HuH-7.5 (cell line): ENCODE measurements at regions not wholly inside any gene's neighbourhood (a gene's known extent, or its start where the extent isn't known, plus 50 kb on each side); places are given as distances from the start of the nearest gene placed in this dataset.

Experiments used
- DNase-seq: peaks from one replicate; pipeline ENCODE4 v3.0.0; 2011; ENCODE audit warnings: low spot score

DNA sequence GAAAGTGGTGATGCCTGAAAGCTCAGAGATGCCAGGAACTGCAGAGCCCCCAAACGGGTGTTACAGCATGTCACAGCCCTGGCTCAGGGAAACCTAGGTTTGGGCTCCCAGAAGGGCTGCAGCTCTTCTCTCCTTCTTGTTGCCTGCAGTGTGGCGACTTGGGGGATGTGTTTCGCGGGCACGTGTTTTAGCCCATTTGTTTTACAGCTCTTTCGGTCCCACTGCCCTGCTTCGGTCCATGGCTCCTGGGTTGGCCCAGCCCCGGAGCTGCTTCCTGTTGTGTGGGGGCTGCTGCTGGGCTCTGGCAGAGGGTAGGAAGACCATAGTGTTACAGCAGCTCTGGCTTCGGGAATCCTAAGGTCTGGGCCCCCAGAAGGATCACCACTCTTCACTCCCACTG lies 222.9 kb upstream of the RIOK2 start:
- no peak for DNase-seq

DNA sequence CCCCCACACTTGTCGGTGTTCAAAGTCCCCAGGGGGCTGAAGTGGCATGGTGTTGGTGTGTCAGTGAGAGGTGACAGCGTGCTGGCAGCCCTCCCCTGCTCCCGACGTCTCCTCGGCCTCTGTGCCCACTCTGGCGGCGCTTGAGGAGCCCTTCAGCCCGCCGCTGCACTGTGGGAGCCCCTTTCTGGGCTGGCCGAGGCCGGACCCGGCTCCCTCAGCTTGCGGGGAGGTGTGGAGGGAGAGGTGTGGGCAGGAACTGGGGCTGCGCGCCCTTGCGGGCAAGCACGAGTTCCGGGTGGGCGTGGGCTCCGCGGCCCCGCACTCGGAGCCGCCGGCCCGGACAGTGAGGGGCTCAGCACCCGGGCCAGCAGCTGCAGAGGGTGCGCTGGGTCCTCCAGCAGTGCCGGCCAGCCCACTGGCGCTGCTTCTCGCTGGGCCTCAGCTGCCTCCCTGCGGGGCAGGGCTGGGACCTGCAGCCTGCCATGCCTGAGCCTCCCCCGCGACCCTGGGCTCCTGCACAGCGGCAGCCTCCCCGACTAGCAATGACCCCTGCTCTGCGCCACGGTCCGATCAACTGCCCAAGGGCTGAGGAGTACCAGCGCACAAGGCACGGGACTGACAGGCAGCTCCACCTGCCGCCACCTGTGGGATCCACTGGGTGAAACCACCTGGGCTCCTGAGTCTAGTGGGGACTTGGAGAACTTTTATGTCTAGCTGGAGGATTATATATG lies 224.1 kb upstream of the RIOK2 start:
- no peak for DNase-seq

DNA sequence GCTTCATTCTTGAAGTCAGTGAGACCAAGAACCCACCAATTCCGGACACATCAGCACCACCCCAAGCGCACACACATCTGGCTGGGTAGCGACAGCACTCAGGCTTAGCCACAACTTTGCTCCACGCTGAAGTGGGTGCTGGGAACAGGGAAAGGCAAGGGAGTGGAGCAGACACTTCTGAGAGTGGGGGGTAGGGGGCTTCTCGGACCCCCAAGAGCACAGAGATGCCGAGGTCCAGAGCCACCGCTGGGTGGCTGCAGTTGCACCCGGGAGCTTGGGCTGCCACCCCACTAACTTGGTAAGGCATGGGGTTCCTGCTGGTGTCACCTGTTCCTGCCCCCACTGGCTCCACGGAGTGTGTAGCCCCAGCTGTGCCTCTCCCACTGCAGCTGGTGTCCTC lies 225.3 kb upstream of the RIOK2 start:
- no peak for DNase-seq

DNA sequence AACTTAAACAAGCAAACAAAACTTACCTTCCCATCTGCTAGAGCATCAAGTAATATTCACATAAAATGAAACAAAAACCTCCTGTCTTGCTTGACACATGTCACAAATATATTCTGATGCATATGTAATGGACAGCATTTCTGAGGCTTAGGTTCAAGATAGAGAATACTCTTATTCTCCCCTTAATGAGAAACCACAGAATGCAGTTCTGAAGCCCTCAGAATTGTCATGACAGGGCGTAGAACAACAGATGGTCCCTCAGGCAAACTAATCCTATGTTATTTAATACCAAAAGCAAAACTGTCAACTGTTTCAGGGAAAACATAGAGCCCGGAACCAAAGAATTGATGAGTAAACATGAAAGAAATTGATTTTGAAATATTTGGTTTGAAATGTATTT lies 229.9 kb upstream of the RIOK2 start:
- no peak for DNase-seq

DNA sequence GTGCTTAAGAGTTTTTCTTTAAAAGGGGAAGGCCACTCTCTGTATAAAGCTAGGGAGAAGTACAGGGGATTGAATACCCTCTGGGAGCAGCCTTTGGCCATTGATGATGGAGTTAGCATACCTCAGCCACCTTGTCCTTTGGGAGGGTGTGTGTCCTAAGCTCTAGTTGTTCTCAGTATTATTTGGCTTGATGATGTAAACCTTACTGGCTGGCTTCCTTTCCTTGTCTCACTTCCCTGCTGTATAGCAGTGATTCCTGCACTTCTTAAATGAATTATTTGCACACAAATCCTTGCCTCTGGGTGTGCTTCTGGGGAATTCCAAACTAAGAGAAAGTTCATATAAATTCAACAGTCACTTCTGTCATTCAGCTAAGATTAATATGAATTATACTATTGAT lies 234.9 kb upstream of the RIOK2 start:
- no peak for DNase-seq

DNA sequence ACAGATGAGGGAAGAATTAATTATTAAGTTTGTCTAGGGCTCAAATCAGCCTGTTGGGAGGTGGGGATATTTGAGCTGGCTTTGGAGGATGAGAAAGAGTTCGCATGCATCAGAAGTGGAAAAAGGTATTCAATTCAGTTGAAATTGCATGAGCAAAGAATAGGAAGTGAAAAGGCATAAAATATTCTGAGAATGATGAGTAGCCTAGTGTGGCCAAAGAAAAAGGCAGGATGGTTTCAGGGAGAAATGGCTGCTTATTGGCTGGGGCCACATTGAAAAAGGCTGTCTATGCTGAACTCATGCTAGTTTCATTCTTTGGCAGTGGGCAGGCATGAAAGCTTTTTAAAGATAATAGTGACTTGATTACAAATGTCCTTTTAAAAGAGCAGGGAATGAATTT lies 235.4 kb upstream of the RIOK2 start:
- no peak for DNase-seq

DNA sequence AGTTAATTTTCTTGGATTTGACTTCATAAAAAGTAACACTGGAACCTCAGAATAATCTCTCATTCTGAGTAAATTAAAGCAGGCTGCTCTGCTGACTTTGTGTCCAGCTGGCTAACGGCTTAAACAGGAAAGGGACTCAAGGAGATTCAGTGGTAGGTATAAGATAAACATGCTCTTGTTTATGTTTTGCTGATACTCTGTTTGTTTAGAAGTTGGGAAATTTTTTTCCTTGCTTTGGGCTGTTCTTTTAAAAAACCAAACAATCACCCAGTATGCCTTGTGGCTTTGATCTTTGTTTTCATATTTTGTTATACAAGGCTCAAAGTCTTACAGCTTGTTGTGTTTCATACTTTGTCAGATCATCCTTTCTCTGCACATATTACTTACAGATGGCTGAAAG lies 237.6 kb upstream of the RIOK2 start:
- DNase-seq = no peak

DNA sequence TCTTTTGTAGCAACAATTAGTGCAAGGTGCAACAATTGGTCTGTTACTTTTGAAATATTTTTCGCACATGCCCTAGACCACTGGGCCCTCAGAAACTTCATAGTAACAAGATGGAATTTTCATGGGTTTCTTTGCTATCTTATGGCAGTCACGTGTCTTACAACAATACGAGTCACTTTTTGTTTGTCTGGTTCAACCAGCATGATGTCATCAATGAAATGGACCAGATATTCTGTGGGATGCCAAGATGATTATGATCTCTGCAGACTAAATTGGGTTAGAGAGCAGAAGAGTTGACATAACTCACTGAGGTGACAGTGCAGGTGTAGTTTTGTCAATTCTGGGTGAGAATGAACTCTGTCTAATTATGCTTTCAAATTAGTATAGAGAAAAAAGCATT lies 239.6 kb upstream of the RIOK2 start:
- DNase-seq = no peak

DNA sequence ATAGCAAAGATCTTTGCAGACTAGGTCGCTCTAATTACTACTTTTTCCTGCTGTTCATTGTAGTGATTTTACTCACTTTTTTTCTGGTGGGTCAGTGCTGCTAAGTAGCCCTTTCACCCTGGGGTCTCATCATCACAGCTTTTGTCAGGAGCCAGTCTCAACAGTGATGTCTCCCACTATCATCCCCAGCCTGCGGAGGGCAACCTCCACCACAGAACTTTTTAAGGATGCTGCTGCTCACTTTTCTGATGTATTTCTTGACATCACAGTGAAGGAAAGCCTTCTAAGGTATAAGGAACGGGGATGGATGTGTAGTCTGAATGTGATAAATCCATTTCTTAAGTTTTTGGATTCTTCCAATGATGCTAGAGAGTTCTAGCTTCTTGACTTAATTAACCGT lies 242.5 kb upstream of the RIOK2 start:
- no peak for DNase-seq

DNA sequence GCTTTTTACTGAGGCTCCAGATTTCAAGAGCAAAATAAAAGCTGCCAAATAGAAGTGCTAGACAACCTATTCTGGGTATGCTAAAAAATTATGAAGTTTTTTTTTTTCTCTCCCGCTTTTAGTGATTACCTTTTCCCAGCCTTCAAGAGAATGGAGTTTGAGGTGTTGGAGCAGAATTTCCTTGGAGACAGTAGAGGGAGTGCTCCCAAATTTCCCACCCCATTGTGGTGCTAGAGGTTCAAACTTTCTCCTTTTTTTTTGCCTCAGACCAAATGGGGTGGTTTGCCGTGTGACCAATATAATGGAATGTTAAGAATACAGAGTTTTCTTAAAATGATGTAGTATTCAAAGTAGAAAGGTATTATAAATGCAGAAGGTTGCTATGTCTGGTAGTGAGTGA lies 244.2 kb upstream of the RIOK2 start:
- DNase-seq = no peak

DNA sequence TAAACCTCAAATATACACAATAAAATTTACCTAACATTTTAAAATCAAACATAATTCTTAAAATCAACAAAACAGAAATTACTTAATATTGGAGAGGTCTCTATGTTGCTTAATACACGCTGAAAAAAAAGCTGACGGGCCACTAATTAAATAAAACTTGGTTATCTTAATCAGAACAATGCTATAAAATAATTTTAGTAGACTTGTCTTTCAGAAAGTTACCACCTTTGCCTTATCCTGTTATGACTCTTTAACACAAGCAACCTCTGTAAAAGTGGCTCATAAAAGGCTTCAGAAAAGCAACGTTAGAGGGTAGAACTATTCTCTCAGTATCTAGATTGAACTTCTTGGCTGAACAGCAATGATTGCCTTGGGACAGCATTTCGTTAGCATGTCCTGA lies 251.0 kb upstream of the RIOK2 start:
- DNase-seq = no peak

DNA sequence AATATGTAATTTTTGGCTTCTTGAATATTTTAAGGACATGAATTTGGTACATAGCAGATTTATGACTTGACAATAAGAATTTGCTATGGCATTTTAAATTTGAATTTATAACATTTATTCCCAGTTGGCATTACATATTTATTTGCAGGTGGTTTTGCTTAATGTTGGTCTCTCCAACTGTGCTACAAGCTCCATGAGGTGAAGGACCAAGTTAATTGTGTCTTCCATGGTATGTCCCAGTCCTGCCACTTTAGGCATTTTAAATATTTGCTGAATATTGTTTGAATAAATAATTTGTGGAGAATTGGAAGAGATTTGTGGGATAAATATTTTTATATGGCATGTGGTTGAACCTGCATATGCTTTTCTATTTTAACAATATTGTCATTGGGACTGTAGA lies 253.4 kb upstream of the RIOK2 start:
- DNase-seq = no peak

DNA sequence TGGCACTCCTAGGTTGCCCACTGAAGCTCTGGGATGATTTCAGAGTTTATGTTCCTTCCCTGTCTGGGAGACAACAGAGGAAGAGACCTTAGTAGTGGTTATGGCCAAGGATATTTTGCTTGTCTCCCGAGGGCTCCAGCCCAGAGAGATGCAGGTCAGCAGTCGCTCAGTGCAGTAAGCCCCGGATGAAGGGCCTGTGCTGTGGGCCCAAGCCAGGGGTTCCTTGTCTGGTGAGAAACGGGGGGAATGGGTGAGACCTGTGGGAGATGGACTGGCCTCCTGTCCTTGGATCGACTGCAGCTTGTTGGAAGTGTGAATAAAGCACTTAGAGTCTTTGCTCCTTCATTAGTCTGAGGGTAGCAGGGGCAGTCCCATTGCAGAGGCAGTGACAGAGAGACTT lies 260.7 kb upstream of the RIOK2 start:
- no peak for DNase-seq

DNA sequence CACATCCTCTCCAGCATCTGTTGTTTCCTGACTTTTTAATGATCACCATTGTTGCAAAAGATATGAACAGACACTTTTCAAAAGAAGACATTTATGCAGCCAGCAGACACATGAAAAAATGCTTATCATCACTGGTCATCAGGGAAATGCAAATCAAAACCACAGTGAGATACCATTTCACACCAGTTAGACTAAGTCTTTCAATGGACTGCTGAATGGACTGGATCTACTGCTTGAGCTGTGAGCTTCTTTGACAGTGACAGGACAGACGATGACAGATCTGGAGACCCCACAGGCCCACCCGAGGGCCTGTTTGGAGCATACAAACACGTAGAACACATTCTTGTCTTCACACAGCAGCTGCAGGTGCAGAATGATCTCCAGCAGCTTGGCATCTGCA lies 266.1 kb upstream of the RIOK2 start:
- DNase-seq = no peak

DNA sequence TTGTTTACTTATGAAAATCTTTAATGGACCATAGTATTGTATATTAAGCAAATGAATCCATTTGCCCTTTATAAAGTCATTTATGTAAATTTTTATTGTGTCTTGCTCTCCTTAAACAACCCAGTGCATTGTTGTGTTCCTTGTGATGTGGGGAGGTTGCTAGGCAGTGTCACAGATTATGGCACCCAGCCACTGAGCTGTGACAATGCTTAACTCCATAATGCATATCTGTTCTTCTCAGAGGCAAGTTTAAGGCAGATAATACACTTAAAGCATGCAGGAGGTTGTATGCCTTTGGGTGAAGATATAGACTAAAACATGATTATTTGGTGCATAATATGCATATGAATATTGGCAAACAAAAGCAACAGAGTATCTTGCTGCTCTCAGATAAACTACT lies 269.6 kb upstream of the RIOK2 start:
- DNase-seq = no peak

DNA sequence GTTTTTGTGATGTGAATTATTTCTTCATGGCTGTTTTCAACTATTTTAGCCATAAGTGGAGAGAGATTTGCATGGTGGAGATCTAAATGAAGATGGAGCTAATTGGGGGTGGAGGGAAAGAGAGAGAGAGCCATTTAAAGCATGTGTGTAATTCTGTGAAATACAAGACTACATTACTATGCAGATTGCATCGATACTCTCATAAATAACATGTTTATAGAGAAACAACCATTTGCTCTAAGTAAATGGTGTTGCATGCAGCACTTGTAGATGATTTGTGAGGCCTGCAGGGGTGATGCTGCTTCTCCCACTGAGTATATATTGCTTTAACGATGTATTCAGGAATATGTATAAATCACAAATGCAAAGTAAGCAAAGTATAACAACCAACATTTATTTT lies 270.2 kb upstream of the RIOK2 start:
- no peak for DNase-seq

DNA sequence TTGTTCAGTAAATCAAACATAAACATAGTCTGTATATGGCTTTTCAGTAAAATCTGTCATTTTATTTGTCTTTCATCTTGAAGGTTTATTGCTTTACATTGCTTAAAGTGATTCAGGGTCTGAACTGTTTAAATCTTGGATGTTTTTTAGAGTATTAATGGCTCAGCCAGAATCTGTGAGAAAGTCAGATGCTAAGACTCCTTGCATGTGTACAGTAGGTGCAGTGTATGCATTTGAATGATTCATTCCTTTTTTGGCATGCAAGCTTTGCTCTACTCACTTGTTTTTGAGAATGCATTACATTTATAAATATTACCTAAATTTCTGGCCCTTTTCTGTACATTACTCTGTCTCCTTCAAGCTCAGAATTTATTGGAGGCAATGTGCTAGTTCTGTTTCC lies 271.0 kb upstream of the RIOK2 start:
- DNase-seq = no peak

DNA sequence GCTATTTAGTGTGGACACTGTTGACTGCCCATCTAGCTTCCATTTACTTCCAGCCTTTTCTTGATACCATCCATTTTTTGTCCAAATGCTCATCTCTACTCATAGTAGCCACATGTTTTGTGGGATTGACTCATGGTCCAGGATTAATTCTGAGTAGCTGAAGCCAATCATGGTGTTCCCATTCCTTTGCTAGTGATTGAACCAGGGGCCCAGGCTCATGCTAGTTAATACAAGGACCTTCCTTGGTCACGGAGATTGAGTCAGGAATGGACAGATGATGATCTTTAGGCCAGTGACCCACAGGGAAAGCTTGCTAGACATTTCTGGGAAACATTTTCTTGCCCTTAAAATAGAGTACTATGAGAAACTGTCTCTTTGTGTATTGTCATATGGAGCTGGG lies 272.9 kb upstream of the RIOK2 start:
- DNase-seq = no peak

DNA sequence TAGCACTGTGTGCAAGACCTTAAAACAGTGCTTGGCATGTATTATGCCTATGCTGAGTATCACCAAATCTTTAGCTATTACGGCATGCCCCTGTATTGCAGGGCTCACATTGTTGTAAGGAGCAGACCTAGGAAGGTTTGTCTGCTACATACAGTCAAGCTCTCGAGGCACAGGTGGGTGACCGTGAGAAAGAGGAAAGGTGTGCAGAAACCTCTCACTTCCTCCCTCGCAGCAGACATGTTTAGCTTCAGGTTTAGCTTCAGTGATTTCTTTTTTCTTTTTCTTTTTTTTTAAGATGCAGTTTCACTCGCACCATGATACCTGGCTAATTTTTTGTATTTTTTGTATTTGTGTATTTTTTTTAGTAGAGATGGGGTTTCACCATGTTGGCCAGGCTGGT lies 275.8 kb upstream of the RIOK2 start:
- no peak for DNase-seq

DNA sequence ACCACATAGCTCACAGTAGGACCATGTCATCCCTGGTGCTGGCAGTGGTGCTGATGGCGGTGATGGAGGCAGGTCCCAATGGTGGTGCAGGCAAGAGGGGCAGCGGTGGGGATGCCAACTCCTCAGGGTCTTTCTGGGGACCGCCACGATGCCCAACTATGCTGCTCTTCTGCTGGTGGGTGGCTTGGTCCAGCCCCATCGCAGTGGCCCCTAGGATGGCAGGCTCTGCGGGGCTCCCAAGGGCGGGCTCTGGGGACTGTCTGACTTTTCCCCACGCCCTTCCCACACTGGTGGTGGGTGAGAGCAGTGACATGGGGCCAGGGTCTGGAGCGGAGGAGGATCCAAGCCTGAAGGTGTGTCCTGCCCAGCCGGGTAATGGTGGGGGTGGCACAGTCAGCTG lies 288.9 kb upstream of the RIOK2 start:
- no peak for DNase-seq

DNA sequence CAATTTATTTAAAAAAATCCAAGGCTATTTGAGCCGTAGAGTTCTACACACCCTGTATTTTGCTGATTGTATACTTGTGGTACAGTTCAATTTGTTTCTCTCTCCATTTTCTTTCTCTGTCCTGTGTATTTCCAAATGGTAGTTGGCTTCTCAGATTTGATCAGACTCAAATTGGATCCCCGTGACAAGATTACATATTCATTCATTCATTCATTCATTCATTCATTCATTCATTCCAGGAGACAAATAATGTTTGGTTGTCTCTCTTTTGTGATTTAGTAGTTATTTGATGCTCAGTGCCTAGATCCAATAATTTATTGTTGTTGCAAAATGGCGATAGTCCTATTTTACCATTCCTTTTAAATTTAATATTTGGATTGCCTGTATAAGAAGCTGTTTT lies 292.8 kb upstream of the RIOK2 start:
- no peak for DNase-seq

DNA sequence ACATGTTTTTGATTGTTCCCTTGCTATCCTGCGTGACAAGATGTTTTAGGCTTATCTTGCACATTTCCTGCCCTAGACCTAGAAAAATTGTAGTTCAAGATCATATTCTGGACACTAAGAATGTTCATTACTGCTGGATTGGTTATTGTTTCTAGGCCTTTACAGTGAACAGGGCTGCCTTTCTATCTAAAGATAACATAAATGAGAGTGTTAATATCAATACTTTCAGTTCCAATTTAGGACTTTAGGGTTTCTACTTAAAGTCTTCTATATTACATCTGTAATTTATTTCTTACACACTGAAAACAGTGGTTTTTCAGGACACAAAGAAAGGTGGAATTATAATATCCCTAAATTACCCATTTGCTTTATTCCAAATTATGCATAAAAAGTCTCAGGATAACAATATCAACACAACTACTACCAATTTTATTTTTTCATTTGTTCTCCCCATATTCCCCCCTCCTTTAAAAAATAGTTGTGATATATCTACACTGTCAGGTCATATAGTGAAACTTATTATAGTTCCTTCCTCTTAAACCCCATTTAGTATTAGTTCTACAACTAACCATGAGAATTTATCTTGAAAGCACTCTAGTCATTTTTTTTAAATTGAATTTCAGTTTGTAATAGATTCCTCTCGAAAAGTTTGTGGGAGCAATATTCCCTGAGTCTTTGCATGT lies 293.9 kb upstream of the RIOK2 start:
- DNase-seq = no peak

DNA sequence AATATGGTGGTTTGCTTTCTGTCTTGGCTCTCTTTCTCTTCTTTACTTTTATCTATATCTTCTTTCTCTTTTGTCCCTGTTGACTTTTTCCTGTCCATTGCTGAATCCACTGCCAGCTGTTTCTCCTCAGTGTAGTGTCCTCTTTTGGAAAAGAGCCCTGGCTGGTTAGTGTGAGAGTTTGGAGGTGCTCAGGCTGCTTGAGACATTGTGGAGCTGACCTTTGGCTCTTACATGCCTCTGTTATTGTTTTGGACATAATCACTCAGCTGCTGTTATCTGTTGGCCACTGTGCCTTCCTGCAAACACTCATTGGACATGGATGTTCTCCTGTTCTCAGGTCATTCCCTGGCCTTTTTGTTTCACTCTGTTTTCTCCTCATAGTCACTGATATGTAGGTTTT lies 295.4 kb upstream of the RIOK2 start:
- no peak for DNase-seq

DNA sequence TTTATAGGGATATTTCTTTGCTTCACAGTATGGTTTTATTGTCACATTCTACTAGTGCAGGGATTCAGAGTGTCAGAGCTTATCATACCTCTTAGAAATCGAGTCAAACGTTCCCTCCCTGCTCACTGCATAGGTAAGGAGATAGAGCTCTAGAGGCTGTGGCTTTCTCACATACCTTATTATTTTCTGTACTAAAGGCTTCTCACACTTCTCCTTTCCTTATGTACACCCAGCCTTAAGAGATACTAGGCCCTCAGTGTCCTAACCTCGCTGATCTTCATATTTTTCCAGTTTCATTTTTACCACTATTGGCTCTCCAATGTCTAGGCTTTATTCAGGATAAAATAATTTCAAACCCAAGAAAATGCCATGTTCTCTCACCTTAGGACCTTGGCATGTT lies 297.3 kb upstream of the RIOK2 start:
- no peak for DNase-seq
